ENCODE measurements at regions not wholly inside any gene's neighbourhood (a gene's known extent, or its start where the extent isn't known, plus 50 kb on each side); places are given as distances from the start of the nearest gene placed in this dataset.

DNA sequence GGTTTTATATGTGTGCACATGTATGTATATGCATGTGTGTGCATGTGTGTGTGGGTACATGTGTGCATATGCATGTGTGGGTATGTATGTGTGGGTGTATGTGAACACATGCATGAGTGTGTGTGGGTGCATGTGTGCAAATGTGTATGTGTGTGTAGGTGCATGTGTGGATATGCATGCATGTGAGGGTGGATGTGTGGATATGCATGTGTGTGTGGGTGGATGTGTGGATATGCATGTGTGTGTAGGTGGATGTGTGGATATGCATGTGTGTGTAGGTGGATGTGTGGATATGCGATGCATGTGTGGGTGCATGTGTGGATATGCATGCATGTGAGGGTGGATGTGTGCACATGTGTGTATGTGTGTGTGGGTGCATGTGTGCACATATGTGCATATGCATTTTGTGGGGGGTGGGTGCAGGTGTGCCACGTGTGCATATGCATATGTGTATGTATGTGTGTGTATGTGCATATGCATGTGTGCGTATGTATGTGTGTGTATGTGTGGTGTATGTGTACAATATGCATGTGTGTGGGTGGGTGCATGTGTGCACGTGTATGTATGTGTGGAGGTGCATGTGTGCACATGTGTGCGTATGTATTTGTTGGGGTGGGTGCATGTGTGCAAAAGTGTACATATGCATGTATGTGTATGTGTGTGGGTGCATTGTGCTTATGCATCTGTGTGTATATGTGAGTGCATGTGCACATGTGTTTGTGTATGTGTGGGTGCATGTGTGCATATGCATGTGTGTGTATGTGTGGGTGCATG, 144.2 kb downstream of the GAS1 start:
- Mint-ChIP-seq H3K4me3 (no peak overlapping the region), H3K4me1 (no peaks in the 10 kb centered on the region), H3K9me3 (peaks cover 0 to 6% (median 2%) of the 10 kb centered on the region in 7 donors), H3K27ac (no peak overlapping the region), H3K27me3 (no peaks in the 10 kb centered on the region), H3K36me3 (no peaks in the 10 kb centered on the region)
- H3K27me3 ChIP-seq (ENCODE audit: control insufficient read depth, insufficient read depth, low read length): no peaks in the 10 kb centered on the region
- ATAC-seq (ENCODE audit: low read depth in 2 of 2): no peak
- H3K36me3 ChIP-seq (ENCODE audit: control insufficient read depth, insufficient read depth, low read length): no peaks in the 10 kb centered on the region
- H3K9me3 ChIP-seq (ENCODE audit: control insufficient read depth in 2 of 2, low read length in 2 of 2): no peaks in the 10 kb centered on the region
- H3K4me1 ChIP-seq (ENCODE audit: control insufficient read depth, insufficient read depth, low read length, poor library complexity, severe bottlenecking): no peaks in the 10 kb centered on the region
- no peak overlapping the region for H3K4me3 ChIP-seq (ENCODE audit: low read depth, low read length)
- DNase-seq: no peak
- no peak overlapping the region for H3K27ac ChIP-seq (ENCODE audit: insufficient read depth, low read length, poor library complexity, severe bottlenecking)

DNA sequence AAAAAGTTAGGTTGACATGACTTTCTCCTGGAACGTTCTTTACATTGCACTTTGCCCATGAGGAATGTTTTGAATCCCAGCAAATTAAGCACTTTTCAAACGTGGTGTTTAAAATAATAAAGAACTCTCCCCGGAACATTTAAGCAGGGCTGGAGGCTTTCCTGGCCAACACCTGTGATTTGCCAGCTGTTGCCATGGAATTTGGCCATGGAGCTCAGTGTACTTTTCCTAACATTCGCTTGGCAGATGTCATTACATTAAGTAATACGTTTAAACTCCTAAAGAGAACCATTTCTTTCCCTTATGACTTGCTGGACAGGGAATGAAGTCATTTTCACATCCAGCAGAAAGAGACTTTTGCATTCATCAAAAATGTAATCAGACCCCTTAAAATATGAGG, 146.1 kb downstream of the GAS1 start:
- no peaks in the 10 kb centered on the region for H3K4me1 Mint-ChIP-seq
- ATAC-seq (ENCODE audit: low read depth in 2 of 2) (no peak), DNase-seq (no peak)
- Histone ChIP-seq H3K27ac (ENCODE audit: insufficient read depth, low read length, poor library complexity, severe bottlenecking) (no peak overlapping the region), H3K4me3 (ENCODE audit: low read depth, low read length) (no peak overlapping the region), H3K9me3 (ENCODE audit: control insufficient read depth in 2 of 2, low read length in 2 of 2) (no peaks in the 10 kb centered on the region), H3K36me3 (ENCODE audit: control insufficient read depth, insufficient read depth, low read length) (no peaks in the 10 kb centered on the region), H3K27me3 (ENCODE audit: control insufficient read depth, insufficient read depth, low read length) (no peaks in the 10 kb centered on the region), H3K4me1 (ENCODE audit: control insufficient read depth, insufficient read depth, low read length, poor library complexity, severe bottlenecking) (no peaks in the 10 kb centered on the region)
- H3K4me3 Mint-ChIP-seq: no peak overlapping the region
- peaks cover 0 to 6% (median 2%) of the 10 kb centered on the region in 7 donors for H3K9me3 Mint-ChIP-seq
- no peak overlapping the region for H3K27ac Mint-ChIP-seq
- H3K36me3 Mint-ChIP-seq: no peaks in the 10 kb centered on the region
- H3K27me3 Mint-ChIP-seq: no peaks in the 10 kb centered on the region

DNA sequence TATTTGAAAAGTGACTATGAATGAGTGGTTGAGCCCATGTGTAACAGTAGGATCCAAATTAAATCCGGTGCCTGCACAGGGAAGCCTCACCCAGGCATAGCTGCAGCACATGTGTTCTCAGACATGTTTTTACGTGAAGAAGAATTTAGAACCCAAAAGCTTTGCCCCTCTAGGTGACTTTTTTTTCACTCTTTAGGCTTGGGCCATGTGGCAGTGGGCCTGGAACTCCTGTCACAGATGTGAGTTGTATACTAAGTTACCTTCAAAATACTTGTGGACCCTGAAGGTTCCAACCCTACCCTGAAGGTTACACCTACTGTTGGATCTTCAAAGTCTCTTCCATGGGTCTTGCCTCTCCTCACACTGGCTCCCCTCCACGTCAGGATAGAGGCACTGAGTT, 146.6 kb downstream of the GAS1 start:
- no peaks in the 10 kb centered on the region for H3K36me3 ChIP-seq (ENCODE audit: control insufficient read depth, insufficient read depth, low read length)
- ATAC-seq (ENCODE audit: low read depth in 2 of 2): no peak
- no peaks in the 10 kb centered on the region for H3K36me3 Mint-ChIP-seq
- H3K9me3 Mint-ChIP-seq: peaks cover 0 to 6% (median 2%) of the 10 kb centered on the region in 7 donors
- H3K4me3 Mint-ChIP-seq: no peak overlapping the region
- no peaks in the 10 kb centered on the region for H3K4me1 ChIP-seq (ENCODE audit: control insufficient read depth, insufficient read depth, low read length, poor library complexity, severe bottlenecking)
- DNase-seq: no peak
- no peak overlapping the region for H3K4me3 ChIP-seq (ENCODE audit: low read depth, low read length)
- no peaks in the 10 kb centered on the region for H3K27me3 ChIP-seq (ENCODE audit: control insufficient read depth, insufficient read depth, low read length)
- H3K27me3 Mint-ChIP-seq: no peaks in the 10 kb centered on the region
- H3K27ac ChIP-seq (ENCODE audit: insufficient read depth, low read length, poor library complexity, severe bottlenecking): no peak overlapping the region
- no peak overlapping the region for H3K27ac Mint-ChIP-seq
- no peaks in the 10 kb centered on the region for H3K4me1 Mint-ChIP-seq
- H3K9me3 ChIP-seq (ENCODE audit: control insufficient read depth in 2 of 2, low read length in 2 of 2): no peaks in the 10 kb centered on the region

DNA sequence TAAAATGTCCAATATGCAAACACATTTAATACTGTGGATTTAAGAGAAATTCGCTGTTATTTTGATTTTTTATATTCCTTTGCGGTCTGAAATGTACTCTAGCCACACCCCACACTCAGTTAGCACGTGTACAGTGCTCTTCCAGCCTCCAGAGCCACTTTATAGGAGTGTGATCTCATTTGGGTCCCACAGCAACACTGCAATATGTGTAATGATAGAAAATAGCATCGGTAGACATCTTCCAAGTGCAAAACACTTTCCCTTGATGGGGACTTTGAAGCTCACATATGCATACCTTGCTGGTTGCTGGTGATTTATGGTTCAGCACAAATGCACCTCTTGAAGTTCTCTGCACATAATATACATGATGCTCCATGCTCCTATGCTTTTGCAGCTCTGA, 148.3 kb downstream of the GAS1 start:
- no peak for DNase-seq
- Mint-ChIP-seq H3K4me1 (no peaks in the 10 kb centered on the region), H3K9me3 (peaks cover 0 to 6% (median 2%) of the 10 kb centered on the region in 7 donors), H3K4me3 (no peak overlapping the region), H3K27me3 (no peaks in the 10 kb centered on the region), H3K36me3 (no peaks in the 10 kb centered on the region), H3K27ac (no peak overlapping the region)
- Histone ChIP-seq H3K27me3 (ENCODE audit: control insufficient read depth, insufficient read depth, low read length) (no peaks in the 10 kb centered on the region), H3K36me3 (ENCODE audit: control insufficient read depth, insufficient read depth, low read length) (no peaks in the 10 kb centered on the region), H3K27ac (ENCODE audit: insufficient read depth, low read length, poor library complexity, severe bottlenecking) (no peak overlapping the region), H3K4me3 (ENCODE audit: low read depth, low read length) (no peak overlapping the region), H3K9me3 (ENCODE audit: control insufficient read depth in 2 of 2, low read length in 2 of 2) (no peaks in the 10 kb centered on the region), H3K4me1 (ENCODE audit: control insufficient read depth, insufficient read depth, low read length, poor library complexity, severe bottlenecking) (no peaks in the 10 kb centered on the region)
- ATAC-seq (ENCODE audit: low read depth in 2 of 2): no peak

DNA sequence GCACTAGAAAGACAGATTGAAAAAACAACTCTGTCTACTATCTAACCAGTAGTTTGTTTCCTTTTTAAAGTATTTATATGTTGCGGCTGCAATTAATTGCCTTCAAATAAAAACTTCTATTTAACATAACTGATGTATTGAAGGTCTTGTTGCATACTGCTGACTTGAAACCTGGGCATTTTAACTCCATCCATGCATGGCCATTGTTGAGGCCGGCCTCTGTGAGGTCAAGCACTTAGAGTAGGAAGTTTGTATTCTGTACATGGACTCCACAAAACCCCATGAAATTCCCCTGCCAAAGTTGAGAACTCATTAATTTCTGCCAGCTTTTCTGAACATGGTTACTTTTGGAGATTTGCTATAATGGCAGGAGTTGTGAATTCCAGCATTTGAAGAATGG, 150.6 kb downstream of the GAS1 start:
- Histone ChIP-seq H3K27me3 (ENCODE audit: control insufficient read depth, insufficient read depth, low read length) (no peaks in the 10 kb centered on the region), H3K27ac (ENCODE audit: insufficient read depth, low read length, poor library complexity, severe bottlenecking) (no peak overlapping the region), H3K4me1 (ENCODE audit: control insufficient read depth, insufficient read depth, low read length, poor library complexity, severe bottlenecking) (no peaks in the 10 kb centered on the region), H3K9me3 (ENCODE audit: control insufficient read depth in 2 of 2, low read length in 2 of 2) (peaks cover 0 to 4% of the 10 kb centered on the region in 2 experiments), H3K36me3 (ENCODE audit: control insufficient read depth, insufficient read depth, low read length) (no peaks in the 10 kb centered on the region), H3K4me3 (ENCODE audit: low read depth, low read length) (no peak overlapping the region)
- H3K27me3 Mint-ChIP-seq: no peaks in the 10 kb centered on the region
- no peak overlapping the region for H3K4me3 Mint-ChIP-seq
- no peak overlapping the region for H3K27ac Mint-ChIP-seq
- H3K4me1 Mint-ChIP-seq: no peaks in the 10 kb centered on the region
- no peaks in the 10 kb centered on the region for H3K36me3 Mint-ChIP-seq
- ATAC-seq (ENCODE audit: low read depth in 2 of 2): no peak
- no peak for DNase-seq
- H3K9me3 Mint-ChIP-seq: peaks cover 0 to 2% (median 0%) of the 10 kb centered on the region in 7 donors

DNA sequence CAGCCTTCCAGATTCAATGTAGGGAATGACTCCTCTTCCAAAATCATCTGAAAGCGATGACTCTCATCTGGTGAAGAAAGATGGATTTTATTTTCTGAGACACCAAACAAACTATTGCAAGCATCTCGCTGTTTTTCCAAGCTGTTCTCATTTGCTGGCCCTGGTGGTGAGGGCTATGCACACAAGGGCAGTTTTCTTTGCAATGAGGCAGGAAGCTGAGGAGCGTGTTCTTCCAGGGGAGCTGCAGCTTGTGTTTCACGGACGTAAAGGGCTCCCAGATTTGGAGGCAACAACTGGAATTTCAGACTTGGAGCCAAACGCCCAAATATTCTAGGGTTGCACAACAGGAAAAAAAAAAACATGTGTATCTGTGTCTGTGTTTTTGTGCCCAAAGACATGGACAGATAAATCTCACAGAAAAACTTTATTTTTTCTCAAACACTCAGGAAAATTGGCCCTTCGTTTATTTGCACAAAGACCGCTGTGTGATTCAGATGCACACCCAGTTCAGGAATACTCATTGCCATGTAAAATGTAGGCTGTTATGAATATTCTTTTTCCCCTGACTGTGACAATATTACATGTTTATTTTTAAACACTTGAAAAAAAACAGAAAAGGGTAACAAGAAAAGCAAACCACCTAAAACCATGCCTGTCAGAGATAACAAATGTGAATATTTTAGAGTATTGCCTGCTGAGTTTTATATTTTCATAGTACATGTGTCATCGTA, 151.3 kb downstream of the GAS1 start:
- H3K4me3 Mint-ChIP-seq: no peak overlapping the region
- no peaks in the 10 kb centered on the region for H3K36me3 Mint-ChIP-seq
- no peaks in the 10 kb centered on the region for H3K4me1 ChIP-seq (ENCODE audit: control insufficient read depth, insufficient read depth, low read length, poor library complexity, severe bottlenecking)
- peaks cover 0 to 2% (median 0%) of the 10 kb centered on the region in 7 donors for H3K9me3 Mint-ChIP-seq
- H3K4me1 Mint-ChIP-seq: no peaks in the 10 kb centered on the region
- H3K27ac ChIP-seq (ENCODE audit: insufficient read depth, low read length, poor library complexity, severe bottlenecking): no peak overlapping the region
- no peaks in the 10 kb centered on the region for H3K36me3 ChIP-seq (ENCODE audit: control insufficient read depth, insufficient read depth, low read length)
- H3K4me3 ChIP-seq (ENCODE audit: low read depth, low read length): no peak overlapping the region
- no peaks in the 10 kb centered on the region for H3K27me3 ChIP-seq (ENCODE audit: control insufficient read depth, insufficient read depth, low read length)
- no peak for ATAC-seq (ENCODE audit: low read depth in 2 of 2)
- no peak for DNase-seq
- peaks cover 0 to 4% of the 10 kb centered on the region in 2 experiments for H3K9me3 ChIP-seq (ENCODE audit: control insufficient read depth in 2 of 2, low read length in 2 of 2)
- H3K27me3 Mint-ChIP-seq: no peaks in the 10 kb centered on the region
- H3K27ac Mint-ChIP-seq: no peak overlapping the region

DNA sequence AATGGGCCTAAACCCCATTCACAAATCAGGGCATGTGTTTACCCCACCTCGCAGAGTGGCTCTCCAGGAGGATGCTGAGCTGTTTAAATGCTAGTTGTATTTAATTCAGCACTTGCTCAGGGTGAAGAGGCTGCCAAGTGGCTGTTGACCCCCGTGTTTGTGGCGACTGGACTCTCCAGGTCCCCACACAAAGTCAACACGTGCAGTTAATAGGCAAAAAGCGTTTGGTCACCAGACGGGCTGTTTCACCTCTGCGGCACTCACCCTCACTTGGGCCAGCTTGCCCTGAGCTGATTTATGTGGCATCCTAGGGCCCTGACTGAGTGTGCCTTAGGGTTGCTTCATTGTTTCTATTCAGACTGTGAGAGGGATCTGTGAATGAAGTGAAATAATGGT, 152.3 kb downstream of the GAS1 start:
- H3K4me3 Mint-ChIP-seq: no peak overlapping the region
- H3K27me3 ChIP-seq (ENCODE audit: control insufficient read depth, insufficient read depth, low read length): no peaks in the 10 kb centered on the region
- H3K4me3 ChIP-seq (ENCODE audit: low read depth, low read length): no peak overlapping the region
- H3K4me1 Mint-ChIP-seq: no peaks in the 10 kb centered on the region
- peaks cover 0 to 4% of the 10 kb centered on the region in 2 experiments for H3K9me3 ChIP-seq (ENCODE audit: control insufficient read depth in 2 of 2, low read length in 2 of 2)
- H3K27me3 Mint-ChIP-seq: no peaks in the 10 kb centered on the region
- H3K27ac ChIP-seq (ENCODE audit: insufficient read depth, low read length, poor library complexity, severe bottlenecking): no peak overlapping the region
- no peaks in the 10 kb centered on the region for H3K4me1 ChIP-seq (ENCODE audit: control insufficient read depth, insufficient read depth, low read length, poor library complexity, severe bottlenecking)
- H3K27ac Mint-ChIP-seq: no peak overlapping the region
- ATAC-seq (ENCODE audit: low read depth in 2 of 2) (no peak), DNase-seq (no peak)
- no peaks in the 10 kb centered on the region for H3K36me3 Mint-ChIP-seq
- H3K36me3 ChIP-seq (ENCODE audit: control insufficient read depth, insufficient read depth, low read length): no peaks in the 10 kb centered on the region
- peaks cover 0 to 2% (median 0%) of the 10 kb centered on the region in 7 donors for H3K9me3 Mint-ChIP-seq

All from CD4-positive, CD25-positive, alpha-beta regulatory T cell (primary cell).